Activated CD4-positive, alpha-beta T cell treated with anti-CD3 and anti-CD28 coated beads, Interleukin-10, Interleukin-2, amounts not matched to agents 100 ng/mL and 50 ng/mL, durations not matched to agents 16 hours and 8 hours (primary cell): ENCODE measurements at regions not wholly inside any gene's neighbourhood (a gene's known extent, or its start where the extent isn't known, plus 50 kb on each side); places are given as distances from the start of the nearest gene placed in this dataset.

Experiments used
- DNase-seq: peaks from one replicate; pipeline ENCODE4 v3.0.0-alpha.2; 2020

DNA sequence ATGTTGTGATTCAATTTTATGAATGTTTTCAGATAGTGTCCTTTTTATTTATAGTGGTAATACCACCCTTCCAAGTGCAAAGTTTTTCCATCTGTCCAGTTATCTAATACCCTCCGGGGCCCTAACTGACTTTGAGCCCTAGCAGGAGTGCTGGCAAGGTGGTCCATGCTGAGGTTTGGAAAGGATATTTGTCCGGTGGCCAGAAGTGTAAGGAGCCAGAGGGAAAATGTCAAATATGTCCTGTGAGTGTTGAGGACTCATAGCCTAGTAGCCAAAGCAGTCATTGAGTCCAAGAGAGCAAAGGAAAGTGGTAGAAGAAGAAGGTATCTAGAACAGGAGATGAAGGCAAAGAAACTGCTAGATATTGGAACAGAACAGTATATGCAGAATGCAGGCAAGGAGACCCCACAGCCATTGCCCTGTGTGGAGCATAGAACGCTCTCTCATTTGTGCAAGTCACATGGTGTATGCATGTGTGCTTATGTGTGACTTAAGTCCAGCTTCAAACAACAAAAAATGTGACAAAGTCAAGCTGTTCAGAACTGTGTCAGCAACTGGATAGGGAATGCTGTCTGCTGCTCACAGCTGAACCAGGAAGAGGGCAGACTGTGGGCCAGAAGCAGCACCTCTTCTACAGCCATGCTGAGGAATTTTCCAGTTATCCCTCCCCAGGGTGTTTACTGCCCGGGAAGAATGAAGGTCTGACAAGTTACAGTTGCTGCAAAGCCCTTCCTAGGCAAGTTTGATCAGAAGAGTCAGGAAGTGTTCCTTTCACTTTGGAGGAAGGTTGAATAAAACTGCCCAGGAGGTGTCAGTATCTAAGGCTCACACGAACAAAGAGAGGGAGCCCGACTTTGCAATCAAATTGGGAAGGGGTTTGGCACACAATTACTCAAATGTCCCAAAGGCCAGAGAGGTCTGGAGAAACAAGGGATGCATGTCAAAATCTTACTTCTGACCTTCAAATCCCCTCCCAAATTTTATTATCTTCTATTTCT is 463.3 kb upstream of the DMAC1 start:
- no peak for DNase-seq

DNA sequence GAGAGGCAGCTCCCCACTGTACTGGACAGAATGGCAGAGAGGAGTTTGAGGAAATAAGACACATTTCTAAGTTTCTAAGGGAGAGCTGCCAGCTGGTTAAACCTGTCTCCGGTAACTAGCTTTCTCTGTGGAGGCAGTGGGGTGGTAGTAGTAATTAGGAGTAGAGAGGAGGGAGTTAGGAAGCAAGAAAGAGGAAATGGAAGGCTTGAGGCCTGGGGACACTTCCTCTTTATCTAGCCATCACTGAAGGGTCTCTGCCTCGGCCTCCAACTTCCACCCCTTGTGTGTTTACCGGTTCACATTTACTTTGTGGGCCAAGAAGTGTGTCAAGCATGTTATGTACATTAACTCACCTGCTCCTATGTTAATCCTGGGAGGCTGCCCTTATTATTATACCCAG is 462.2 kb upstream of the DMAC1 start:
- no peak for DNase-seq

DNA sequence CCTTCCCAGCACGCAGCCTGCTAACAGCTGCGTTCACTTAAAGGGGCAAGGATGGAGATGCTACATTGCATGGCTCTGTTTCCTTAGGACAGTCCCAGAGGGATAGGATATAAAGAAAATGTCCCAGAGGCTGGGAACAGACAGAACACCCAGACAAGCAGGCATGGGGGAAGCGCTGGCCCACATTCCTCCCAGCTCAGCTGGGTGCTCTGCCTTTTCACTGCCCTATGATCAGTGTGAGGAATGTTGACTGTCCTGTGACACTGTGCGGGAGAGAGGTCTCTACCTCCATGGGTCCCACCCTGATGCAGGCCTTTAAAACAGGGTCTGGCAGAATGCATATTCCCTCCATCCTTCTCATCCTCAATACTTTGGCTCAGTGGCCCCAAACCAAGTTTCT is 459.4 kb upstream of the DMAC1 start:
- no peak for DNase-seq

DNA sequence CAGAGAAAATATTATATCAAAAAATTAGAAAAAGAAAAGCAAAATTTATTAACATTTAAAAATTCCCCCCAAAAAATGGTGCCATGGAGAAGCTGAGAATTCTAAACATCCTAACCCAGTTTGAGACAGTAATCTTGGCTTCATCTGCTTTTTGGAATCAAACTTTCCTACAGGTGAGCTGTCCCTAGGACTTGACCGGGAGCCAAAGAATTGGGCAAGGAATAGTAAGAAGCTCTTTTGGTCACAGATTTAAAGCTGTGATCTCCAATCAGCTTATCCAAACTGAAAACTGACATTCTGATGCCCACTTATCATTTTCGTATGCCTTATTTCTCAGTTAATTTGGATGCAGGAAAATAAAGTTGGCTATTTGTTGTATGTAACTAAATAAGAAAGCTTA is 457.3 kb upstream of the DMAC1 start:
- no peak for DNase-seq

DNA sequence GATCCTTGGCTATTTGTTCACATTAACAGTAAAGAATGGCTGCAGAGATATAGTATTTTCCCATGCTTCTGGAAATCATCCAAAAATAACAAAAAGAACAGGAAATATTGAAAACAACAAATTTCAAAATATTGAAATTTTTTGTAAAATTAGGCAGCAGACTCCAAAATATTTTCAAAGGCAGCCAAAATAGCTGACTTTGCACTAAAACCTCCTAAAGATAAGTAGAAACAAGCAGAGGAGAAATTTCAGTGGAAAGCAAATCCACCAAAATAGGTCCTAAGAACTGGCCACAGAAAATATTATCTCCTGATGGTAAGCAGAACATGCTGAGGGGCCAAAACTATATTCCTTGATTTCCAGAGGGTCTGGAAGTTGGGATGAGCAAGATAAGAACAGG is 456.3 kb upstream of the DMAC1 start:
- DNase-seq: no peak

DNA sequence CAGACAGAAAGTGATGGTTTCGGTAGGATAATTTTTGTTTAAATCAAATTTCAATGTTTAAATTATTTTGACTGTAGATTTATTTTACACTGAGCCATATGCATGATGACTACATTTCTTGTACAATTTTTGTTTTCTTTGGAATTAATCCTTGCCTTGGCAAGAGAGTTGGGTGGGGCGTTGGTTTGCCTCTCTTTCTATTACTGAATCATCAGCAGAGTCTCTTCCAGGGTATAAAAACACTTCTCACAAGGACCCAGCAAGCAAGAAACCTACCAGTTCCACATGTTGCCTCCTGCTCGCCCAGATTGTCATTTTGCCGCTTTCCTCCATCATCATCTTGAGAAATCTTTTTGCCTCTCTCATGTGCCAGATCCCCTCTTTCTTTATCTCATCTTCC is 455.0 kb upstream of the DMAC1 start:
- no peak for DNase-seq

DNA sequence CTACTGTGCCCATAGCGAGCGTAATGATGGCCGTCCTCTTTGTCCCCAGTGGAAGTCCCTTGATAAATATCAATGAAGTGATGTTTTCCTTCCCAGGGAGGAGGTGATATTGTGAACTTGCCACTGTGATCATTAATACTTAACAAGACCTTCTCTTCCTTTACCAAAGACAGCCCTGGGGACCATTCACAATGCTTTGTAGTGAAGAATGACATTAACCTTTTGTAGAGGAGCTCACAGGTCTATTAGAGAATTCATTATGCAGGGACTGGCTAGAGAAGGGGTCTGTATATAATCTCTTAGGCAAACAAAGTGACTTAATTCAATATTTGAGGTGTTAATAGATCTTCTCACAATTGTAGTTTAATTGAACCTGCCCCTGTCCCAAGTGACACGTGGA is 452.9 kb upstream of the DMAC1 start:
- no peak for DNase-seq

DNA sequence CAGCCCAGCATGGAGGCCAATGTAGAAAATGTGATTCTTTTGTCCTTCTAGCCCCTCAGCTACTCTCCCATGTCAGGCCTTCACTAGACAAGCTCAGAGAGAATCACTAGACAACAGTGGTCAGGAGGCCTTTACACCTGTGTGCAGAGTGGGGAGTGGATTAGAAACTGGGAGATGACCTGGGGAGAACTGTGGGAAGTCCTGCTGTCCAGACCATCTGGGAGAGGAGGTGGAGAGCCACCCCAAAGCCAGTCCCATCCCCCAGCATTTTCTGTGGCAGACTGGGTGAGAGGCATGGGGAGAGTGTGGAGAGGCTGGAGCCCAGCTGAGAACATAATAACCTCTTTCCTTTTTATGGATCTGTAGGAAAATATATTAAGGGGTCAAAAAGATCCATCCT is 452.0 kb upstream of the DMAC1 start:
- DNase-seq: no peak

DNA sequence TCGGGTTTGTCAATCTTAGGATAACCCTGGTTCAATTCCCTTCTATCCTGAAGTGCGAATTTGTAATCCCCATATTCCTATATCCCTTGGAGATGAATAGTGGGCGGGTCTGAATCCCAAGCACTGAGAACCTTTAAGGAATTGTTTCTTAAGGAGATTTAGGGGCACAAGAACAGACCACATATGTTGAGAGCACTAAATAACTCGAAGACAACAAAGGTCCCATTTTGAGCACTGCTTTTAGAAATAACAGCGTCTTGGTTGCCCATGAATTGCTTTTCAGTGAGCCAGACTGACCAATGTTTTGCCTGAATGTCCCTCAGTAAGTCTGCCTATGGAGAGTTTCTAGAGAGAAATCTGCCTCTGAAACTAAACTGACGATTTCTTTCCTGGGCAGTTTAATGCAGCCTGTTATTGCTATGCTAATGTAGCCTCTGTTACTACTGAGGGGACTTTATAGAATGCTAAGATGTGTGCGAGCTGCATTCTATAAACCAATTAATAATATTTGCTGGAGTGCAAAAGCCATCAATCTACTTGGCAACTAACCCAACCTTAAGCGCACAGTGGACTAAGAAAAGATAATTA is 445.0 kb upstream of the DMAC1 start:
- DNase-seq: no peak

DNA sequence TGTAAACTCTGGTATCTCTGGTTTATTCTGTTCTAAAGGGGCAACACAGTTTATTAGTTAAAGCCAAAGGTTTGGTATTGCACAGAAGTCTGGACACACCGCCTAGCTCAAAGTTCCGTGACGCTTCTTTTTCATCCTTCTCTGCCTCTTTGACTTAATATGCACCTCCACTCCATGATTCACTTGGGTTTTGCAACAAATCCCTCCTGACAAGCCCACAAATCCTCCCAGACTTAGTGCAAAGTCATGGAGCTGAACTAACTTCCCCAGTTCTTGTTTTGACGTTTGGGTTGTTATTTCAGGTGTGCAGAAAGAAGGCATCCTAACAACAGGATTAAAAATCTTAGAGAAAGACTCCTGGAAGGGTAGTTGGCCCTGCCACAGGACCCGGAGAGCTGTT is 441.6 kb upstream of the DMAC1 start:
- DNase-seq: no peak

DNA sequence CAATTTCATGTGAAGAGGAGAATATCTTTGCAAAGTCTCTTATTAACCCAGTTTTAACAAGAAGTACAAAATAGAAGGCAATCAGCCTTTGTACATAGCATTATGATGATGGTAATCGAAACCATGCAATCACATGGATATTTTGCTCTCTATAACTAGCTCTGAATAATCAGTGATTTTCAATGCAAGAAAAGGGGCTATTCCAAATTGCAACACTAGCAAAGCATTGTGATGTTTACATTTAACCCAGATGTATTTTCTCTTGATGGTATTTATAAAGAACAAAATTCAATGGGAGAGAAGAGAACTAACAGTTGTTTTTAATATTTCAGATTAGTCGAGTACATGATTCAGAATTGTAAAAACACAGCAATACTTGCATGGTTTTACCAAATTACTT is 437.5 kb upstream of the DMAC1 start:
- no peak for DNase-seq

DNA sequence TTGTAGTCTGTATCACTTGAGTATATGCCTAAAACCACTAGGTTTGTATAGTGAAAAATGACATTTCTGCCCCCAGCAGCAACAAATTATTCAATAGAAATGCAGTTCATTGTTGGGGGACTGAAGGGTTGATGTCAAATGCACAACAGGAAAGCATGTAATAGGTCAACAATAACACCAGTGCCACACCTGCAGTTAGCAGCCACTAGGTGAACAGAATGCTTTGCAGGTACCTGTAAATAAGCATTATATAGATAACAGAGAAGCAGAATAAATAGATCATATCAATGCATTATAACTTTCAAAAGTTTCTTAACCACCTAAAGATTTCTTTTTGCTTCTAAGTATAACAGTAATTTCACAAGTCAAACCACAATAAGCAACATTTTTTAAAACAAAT is 435.9 kb upstream of the DMAC1 start:
- no peak for DNase-seq

DNA sequence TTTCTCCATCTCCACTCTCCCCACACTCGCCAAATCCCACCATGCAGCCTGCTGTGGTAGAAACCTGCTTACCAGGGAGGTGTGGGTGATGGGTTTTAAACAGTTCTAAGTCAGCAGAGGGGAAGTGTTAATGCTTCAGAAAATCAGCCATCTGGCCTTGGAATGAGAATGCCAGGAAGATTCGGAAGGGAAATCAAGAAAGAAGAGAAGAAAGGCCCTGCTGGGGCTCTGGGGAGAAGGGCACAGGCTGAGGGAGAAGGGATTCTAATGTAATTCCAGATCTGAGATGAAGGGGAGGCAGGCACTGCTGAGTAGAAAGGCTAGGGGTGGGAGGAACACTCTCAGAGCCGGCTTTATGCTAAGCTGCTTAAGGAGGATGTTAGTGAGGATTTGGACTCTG is 434.7 kb upstream of the DMAC1 start:
- no peak for DNase-seq

DNA sequence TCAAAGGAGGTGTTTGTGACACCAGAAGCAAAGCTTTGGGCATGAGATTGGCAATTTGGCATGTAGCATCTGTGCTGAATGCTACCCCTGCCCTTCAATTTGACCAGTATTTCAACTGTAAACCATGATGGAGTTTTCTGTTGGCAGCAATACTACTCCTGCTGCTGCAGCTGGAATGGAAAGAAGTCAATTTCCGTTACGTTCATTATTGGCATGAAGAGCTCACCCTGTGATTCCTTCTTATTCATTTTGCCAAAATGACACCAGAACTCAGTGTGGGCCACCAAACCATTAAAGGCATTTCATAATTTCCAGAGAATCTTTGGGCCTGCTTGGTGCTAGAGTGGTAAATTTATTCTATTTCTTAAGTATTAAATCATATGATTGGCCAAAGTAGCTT is 433.1 kb upstream of the DMAC1 start:
- DNase-seq: no peak

DNA sequence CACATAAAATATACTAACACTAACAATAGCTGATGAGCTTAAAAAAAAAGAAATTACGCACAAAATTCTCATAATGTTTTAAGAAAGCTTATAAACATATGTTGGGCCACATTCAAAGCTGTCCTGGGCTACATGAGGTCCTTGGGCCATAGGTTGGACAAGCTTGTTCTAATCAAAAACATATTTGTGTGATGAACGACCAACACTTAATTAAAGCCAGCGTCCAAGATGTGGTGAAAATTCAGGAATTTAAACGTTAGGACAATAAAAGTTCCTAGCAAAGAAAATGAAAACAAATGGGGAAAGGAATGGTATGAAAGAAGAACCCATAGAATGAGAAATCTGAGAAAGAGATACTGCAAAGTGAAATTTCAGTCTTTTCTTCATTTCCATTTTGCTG is 429.6 kb upstream of the DMAC1 start:
- no peak for DNase-seq

DNA sequence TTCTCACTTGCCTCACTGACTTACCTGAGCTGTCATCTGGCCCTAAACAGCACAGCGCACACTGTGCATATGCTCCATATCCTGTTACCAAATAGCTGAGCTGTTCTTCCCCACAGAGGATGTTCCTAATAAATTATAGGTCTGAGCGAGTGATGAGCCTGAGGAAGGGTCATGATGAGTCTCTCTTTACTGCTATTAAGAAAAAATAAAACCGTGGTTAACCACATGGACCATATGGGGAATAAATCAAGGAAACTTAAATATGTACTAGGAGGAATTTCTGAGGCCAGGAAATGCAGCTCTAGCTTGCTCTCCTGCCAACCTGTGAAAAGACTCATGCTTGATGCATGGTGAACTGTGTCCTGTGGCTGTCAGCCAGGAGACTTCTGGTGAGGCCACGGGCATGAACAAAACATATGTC is 424.8 kb upstream of the DMAC1 start:
- no peak for DNase-seq

DNA sequence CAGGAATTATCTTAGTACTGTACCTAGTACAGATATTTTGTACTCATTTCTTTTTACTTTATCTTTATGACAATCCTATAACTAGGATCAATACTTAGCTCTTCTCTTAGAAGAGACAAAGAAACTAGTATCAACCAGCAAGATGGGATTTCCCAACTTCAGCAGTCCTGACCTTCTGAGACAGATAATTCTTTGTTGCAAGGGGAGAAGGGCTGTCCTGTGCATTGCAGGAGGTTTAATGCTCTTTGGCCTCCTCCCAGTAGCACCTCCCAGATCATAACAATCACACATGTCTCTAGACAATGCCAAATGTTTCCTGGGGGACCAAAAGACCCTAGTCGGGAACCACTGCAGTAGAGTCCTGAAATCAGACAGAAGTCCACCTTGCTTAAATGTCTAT is 424.3 kb upstream of the DMAC1 start:
- no peak for DNase-seq

DNA sequence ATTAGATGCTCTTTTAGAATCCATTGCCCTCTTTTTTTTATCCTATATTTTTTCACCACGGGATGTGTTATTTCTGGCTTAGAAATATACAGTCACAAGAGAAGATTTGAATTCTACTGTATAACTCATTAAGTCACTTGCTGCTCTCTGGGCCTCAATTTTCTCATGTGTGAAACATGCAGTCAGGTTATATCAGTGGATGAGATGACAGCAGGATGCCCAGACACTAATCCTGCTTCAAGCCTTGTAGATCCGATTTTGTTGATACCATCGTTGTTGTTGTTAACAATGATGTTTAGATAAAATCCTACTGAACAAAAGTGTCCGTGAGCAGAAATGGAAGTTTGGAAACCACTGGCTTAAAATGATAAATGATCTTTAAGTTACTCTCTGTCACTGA is 421.9 kb upstream of the DMAC1 start:
- DNase-seq: no peak

DNA sequence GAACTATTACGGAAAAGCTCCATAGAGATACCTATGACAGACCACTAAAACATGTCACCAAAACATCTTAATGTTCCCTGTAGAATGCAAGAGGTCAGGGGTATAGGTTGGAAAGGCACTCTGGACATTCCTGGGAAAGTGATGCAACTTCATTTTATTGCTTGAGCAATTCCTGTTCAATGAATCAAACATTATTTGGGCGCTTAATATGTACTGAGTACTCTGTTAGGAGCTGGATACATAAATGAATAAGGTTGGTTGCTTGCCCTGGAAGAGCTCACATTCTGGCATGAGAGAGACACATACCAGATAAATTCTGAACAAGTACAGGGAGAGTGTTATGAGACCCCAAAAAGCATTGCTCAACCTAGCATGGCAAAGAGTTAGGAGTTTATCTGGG is 408.9 kb upstream of the DMAC1 start:
- DNase-seq: no peak

DNA sequence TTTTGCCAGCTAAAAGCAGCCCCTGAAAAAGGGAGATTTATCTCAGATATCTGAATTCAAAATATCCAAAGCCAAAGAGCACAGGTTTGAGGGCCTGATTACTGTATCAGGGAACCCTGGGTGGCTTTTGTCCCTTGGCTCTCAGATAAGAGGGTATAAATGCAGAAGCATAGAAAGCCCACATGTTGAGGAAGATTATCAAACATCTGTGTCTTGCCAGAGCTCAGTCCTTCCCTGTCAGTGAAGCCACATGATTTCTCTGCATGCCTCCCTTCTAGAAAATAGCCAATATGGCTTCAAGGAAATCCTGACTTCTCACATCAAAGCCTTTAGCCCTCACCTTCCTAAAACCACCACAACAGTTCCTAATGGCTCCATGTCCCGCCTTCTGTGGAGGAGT is 408.0 kb upstream of the DMAC1 start:
- DNase-seq: no peak

DNA sequence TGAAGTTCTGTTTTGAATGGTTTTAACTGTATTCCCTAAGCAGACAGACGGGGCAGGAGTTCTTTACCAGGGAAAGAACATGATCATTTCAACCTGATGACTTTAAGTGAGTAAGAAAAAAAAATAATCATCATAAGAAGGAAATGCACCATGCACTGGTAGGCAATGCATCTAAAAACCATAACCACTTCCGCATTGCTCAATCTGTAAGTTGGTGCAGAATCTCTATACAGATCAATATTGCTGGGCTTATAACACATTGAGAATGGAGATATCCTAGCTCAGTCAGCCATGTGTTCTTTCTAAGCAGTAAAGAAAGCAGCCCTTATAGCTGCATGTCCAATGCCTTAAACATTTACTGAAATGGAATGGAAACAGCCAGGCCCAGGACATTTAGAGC is 407.1 kb upstream of the DMAC1 start:
- peak; percentile 32 for DNase-seq

DNA sequence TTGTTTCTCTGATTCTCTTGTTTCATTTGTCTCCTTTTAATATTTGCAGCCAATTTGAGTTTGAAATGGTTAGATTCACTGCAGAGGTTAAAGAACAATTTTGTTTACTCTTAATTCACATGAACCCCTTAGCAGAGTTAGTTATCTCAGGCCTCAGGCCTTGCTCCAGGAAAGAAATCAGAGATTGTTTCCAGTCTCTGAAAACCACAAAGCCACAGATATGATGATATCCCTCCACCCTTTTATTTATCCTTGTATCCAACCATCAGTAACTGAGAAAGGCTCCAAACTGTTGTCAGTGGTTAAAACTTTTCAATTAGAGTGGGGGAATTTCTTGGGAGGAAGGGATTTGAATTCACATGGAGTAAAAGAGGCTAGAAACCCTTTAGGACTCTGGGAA is 406.0 kb upstream of the DMAC1 start:
- no peak for DNase-seq

DNA sequence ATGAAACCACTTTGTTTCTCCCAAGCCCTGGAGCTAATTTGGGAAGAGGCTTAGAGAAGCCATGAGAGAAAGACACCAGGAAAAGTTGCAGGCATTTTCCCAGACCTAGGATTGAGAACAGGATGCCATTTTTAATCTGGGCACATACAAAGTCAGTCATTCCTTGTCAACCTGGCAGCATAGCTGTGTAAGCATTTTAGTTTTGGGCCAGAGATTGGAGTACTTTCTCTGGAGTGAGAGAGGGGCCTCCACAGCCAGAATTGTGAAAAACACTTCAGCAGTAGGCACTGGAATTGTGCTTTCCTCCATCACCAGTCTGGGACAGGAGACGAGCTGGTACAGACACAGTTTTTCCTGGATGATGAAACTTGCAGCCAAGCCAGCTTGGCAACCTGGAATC is 390.3 kb upstream of the DMAC1 start:
- DNase-seq: no peak

DNA sequence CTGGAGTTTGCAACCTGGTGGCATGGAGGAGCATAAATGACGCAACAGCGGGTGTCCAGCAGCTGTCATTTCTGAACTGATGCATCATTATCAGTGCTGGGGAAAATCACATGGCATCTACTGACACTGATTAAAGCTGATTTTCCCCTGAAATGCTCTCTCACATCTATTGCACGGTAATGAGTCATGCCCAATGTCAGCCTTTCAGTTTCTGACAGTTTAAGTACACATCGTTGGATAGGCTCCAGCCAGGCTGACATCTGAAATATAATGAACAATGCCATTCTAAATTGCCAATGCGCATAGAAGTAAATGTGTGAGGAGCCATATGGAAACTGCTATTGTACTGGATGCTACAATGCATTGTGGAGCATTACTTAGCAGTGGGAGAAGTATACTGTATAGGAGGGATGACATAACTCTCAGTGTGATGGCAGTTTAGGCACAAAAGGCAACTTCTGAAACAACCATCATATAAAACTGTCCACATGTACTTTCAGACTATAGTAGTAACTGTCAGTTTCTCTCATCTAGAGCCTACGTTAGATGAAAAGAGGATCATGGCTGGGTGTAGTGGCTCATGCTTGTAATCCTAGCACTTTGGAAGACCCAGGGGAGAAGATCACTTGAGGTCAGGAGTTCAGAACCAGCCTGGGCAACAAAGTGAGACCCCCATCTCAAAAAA is 389.3 kb upstream of the DMAC1 start:
- peak; percentile 81 for DNase-seq
